GM21367 (cell line): ENCODE measurements at regions not wholly inside any gene's neighbourhood (a gene's known extent, or its start where the extent isn't known, plus 50 kb on each side); places are given as distances from the start of the nearest gene placed in this dataset.

ENCODE experiments used
- ATAC-seq: cut with Tn5 transposase; IDR thresholded peaks from one replicate; pipeline ENCODE4 v1.9.1; 2021; ENCODE audit not compliant: unreplicated experiment

DNA sequence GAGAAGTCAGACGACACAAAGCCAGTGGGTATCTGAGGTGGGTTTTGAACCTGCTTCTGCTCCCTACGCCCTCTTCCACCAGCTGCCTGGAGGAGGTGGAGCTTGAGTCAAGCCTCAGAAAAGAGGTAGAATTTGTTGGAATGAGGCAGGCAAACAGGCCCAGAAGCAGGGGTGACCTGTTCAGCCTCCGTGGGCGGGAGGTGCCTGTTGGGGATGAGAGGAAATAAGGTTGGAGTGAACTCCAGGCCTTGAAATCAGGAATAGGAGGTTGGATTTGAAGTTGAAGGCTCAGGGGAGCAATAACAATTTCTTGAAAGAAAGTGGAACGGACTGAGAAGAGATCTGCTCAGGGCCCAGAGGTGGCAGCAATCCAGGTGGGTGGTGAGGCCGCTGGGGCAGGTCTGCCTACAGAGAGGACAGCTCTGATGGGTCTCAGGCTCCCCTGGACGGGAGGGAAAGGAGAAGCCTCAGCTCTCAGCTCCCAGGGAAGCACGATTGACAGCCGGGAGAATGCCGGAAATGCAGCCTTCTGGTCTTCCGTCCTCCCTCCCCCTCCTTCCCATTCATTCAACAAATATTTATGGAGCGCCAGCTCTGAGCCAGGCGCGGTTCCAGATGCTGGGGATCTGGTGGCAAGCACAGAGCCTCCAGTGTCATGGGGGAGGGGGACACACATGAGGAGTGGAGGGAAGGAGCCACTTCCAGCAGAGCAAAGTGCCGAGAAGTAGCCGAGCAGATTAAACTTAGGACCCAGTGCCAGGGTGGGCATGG is 61.9 kb upstream of the CIBAR2 start:
- no peak for ATAC-seq

DNA sequence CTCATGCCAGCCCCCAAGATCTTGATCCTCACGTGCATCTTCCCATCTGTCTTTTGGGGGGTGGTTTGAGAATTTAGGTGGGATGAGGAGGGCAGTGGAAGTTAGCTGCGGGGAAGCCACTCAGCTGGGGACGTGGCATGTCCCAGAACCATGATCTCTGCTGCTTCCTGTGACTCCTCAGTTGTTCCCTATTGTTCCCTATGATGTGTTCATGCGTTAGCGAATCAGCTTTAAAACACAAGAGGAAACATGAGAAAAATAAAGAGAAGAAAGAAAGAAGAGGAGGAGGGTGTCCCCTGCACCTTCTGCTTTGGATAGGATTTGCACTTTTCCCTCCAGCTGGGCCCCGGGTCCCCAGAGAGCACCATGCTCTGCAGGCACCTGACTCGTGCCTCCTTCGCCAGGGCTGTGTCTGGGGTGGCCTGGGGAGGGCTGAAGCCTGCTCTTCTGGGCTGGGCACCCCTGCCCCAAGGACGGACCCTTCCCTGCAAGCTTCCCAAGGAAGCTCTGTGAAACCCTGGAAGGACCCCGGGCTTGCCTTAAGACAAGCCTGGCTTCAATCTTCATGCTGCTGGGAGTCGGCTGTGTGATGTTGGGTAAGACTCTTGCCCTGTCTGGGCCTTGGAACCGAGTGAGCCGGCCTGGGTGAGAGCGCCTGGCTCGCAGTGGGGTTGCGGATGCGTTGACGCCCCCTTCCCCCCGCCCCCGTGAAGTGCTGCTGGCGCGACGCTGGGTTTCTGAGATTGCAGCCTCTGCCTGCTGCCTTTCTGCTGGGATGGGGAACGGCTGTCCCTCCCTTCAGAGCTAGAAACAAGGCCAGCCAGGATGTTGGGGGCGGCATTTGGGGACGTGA is 62.8 kb upstream of the CIBAR2 start:
- no peak for ATAC-seq

DNA sequence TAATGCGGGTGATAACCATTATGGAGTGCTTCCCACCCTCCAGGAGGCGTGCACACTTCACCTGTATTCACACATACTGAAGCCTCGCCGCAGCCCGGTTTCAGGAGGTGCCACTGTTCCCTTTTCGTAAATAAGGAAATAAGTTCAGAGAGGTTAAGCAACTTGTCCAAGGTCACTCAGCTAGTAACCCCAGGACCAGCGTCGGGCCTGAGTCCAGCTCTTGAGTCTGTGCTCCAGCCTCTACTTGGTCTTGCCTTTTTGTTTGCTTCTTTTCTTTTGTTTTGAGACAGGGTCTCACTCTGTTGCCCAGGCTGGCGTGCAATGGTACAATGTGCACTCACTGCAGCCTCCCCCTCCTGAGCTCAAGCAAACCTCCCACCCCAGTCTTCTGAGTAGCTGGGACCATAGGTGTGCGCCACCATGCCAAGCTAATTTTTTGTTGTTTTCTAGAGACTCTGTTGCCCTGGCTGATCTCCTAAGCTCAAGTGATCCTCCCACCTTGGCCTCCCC is 63.5 kb upstream of the CIBAR2 start:
- no peak for ATAC-seq

DNA sequence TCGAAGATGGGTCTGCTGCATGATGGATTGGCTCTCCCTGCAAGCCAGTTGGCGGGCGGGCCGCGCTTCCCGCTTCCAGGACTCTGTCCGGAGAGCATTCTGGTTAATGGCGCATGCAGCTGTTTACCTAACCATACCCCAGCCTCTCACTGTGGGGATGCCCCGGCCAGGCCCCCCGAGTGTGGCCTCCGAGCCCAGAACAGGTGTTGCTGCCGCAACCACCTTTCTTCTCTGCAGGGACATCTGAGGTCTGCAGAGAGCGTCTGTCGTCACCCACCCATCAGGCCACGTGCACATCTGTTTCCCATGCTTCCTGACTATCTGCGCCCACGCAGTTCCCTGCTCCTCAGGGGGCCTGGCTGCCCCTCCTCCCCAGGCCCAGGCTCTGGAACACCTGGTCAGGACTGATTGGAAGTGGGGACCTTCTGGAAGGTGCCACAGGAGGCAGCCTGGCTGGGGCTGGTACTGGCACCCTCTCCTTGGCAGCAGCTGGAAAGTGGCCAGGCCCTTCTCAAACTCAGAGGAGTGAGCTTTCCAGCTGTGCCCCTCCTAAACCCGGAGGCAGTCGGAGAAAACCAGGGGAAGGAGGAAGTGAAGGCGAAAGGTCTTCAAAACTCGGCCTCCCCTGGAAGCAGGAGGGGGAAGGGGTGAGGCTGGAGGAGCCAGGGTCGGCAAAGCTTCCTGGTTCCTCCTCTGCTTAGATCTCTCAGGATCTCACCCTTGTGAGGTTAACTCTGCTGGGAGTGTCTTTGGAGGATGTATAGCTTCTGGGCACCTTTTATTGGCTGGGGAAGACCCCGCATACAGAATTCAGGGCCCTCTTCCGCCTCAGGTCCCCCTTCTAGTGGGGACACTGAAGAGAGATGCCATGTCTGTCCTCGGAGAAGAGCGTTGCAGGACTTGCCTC is 64.5 kb upstream of the CIBAR2 start:
- no peak for ATAC-seq

DNA sequence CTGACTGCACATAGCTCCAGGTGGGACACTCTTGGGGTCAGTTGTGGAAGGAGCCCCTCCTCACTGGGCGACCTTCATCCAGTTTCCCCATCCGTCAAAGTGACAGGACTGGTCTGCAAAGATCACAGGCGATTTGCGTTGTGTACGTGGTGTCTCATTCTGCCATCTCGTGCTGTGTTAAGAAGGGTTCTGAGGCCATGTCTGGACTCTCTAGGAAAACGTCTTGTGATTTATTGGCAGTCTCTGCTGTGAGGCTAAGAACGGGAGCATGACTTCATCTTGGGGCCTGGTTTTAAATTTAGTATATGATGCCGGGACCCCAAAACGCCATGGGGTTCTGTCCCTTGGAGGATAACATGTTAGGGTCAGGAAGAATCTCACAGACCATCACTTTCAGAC is 65.2 kb upstream of the CIBAR2 start:
- ATAC-seq = no peak

DNA sequence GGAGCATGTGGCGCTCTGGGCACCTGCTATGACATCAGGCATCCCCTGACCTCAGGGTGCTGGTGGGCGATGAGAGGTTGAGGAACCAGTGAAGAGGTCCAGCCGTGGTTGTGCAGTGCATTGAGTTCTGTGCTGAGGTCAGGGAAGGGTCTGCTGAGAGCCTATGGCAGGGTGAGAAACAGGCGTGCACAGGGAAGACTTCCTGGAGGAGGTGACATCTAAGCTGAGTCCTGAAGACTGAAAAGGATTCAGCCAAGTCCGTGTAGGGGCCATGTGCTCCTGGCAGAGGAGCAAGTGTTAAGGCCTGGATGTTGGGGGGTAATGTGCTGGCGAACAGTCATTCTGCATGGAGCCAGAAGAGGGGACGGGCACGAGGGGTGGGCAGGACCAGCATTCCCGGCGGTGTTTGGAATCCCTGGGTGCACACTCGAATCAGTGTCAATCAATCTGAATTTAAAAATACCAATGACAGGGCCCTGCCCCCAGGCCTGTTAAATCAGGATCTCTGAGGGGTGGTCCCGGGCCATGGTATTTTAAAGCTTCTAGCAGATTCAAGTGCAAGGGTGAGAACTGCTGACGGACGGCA is 65.8 kb upstream of the CIBAR2 start:
- no peak for ATAC-seq

DNA sequence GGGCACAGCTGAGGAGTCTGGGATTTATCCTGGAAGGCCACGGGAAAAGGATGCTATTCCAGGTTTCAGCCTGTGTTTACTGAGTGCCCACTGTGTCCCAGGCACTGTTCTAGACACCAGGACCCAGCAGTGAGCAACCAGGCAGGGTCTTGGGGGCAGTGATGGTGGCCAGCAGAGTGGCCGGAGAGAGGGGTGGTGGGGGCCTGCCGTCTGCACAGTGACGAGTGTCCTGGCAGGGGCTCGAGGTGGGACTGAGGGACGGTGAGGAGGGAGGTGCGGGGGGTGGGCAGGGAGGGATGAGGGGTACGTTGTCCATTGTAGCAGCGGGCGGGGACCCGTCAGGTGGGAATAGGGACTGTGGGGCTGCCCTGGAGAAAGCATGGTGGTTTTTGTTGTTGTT is 66.3 kb upstream of the CIBAR2 start:
- ATAC-seq = no peak

DNA sequence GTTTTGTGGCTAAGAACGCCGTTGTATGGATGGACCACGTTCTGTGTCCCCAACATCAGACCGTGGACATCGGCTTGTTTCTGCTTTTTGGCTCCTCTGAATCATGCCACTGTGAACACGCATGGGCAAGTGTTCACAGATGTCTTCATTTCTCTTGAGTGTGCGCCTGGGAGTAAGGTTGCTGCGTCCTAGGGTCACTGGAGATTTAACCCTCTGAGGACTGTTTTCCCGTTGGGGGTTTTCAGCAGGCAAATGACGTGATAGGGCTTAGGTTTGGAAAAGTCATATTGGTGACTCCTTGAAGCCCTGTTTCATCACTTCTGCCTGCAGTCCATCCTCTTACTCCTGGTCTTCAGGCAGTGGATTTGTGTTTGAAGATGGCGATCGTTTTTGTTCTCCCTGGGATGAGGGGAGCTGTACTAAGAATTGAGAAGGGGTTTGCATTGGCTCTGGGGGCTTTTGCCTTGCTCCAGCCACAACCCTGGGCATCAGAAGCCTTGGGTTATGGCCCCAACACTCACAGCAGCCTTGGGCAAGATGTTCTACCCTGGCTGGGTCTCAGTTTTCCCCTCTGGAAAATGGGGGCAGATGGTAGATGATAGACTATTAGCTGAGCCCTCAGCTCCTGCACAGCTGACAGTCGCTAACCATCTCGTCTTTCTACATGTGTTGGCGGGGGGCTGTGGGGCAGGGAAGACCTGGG is 67.2 kb upstream of the CIBAR2 start:
- no peak for ATAC-seq

DNA sequence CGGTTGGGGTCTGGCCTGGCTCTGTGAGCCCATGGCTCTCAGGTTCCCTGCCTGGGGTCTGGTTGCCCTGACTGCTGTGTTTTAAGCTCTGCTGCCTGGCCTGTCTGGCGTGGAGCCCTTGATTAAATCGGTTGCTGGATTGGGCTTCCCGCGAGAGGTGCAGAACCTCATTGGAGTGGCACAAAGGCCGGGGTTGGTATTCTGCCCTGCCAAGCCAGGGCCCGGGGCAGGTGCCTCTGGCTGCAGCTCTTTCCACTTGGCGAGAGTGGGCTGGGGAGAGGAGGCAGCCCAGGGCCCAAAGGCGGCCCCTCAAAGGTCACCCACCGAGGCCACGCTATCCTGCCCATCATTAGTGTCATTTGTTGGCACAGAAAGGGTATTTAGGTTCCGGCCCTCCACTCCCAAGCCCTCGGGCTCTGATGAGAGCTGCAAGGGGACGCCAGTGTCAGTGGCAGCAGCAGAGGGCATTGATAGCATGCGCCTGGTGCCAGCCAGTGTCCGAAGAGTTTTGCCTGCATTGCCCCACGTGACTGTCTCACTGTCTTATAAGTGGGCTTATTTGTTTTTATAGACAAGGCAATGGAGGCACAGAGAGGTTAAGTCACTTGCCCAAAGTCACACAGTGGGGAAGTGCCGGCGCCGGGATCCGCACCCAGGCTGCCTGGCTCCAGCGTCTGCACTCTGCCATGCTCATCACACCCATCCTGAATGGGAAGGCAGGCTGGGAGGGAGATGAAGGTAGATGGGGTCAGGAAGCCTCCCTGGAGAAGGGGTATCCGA is 68.0 kb upstream of the CIBAR2 start:
- ATAC-seq = no peak

DNA sequence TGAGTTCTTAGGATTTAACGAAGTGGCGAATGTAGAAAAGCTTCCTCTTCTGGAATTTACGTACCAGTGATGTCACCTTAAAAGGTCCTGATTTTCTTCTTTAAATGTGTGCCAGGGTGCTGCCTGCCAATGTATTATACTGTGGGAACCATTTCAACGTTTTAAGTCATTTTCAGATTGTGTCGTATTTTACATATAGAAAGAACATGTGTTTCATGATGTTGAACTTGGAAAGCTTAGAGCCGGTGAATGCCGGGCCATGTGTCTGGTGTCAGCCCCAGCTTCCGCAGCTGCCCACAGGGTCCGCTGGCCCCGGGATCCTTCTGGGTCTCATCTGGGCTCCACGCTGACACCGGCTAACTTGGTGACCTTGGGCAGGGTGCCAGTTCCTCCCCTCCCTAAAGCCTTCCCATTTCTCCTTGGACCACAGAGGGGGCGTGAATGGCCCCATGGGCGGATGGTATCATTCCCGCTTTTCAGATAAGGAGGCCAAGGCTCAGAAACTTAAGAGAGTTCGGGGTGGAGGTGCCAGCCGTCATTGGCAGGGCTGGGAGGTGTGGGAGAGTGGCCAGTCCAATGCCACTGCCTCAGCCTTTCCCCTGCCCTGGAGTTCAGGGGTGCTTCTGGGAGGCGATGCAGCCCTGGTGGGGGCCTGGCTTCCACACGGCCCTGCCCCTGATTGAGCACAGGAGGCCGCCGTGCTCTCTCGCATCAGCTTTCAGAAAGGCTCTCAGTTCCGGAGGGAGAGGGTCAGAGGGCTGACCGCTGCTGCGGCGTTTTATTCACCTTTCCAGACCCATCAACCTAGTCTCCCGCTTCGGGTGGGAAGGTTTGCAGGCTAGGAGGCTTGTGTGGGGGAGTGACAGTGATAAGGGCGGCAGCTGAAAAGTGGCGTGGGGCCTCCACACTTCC is 68.8 kb upstream of the CIBAR2 start:
- no peak for ATAC-seq

DNA sequence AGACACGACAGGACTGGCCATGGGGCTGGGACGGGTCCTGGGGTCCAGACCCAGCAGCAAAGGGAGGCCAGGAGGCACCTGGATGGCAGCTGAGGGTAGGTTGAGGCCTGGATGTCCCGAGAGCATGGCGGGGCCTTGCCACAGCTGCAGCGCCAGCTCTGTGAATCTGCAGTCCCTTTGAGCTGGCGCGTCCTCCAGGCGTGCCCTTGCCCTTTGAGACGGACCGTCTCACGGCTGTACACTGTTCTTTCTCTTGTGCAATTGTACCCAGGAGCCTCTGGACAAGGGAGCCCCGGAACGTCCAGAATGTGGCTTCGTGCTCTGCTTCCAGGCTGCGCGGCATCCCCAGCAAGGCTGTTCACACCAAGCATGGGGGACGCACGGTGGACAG is 69.5 kb upstream of the CIBAR2 start:
- no peak for ATAC-seq

DNA sequence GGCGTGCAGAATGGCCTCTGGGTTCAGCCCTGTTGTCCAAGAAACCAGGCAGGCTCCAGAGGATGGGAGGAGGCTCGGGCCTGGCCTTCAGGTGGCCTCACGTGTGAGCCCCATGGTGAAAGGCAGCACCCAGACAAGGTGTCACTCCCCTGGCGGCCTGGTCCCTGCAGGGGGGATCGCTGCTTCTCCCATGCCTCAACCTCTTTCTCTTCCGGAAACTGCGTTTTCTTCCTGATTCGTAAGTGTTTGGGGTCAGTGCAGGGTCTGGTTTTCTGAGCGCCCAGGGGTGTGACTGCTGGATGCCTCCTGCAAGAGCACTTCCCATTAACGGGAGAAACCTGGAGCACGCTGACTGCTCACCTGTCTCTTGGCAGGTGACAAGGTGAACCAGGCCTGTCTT is 70.0 kb upstream of the CIBAR2 start:
- no peak for ATAC-seq

DNA sequence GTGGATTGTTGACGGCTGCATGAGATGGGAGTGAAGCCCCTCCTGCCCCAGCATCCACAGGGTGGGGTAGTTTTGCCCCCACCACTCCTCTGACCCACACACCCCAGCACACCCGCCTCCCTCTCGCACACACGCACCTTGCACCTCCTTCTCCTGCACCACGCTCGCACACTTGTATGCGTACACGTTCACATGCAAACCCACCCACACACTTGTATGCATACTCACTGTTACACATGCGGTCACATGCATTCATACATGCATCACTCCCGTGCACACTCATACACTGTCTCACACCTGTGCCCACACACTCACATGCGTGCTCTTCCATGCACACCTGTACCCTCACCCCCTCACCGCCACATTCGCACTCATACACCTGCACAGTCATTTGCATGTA is 70.5 kb upstream of the CIBAR2 start:
- no peak for ATAC-seq

DNA sequence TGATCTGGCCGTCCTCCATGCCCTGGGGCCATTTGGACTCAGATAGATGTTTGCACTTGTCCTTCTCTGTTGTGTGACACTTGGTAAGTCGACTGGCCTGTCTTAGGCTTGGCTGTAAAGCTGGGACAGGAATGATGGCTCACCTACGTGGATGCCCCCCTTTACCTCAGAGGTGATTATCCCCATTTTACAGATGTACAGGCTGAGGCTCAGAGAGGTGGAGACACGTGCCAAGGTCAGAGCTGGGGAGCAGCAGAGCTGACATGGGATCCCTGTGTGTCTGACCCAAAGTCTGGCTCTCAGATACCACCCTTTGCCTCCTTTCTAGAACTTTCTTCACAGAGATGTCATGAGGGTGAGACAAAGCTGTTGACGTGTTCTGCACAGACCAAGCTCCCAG is 71.3 kb upstream of the CIBAR2 start:
- ATAC-seq = no peak

DNA sequence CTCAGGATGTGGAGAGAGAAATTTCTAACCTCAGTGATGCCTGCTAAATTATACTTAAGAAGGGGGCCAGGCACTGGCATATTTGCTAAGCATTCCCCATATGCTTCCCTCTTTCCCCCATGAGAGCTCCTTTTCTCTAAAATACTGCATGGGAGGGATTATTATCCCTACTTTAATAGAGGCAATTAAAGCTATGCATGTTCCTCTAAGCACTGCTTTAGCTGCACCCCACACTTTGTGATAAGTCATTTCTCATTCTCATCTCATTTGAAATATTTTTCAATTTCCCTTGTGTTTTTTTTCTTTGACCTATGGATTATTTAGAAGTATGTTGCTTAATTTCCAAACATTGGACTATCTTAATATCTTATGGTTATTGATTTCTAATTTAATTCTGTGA is 72.1 kb upstream of the CIBAR2 start:
- ATAC-seq = no peak

DNA sequence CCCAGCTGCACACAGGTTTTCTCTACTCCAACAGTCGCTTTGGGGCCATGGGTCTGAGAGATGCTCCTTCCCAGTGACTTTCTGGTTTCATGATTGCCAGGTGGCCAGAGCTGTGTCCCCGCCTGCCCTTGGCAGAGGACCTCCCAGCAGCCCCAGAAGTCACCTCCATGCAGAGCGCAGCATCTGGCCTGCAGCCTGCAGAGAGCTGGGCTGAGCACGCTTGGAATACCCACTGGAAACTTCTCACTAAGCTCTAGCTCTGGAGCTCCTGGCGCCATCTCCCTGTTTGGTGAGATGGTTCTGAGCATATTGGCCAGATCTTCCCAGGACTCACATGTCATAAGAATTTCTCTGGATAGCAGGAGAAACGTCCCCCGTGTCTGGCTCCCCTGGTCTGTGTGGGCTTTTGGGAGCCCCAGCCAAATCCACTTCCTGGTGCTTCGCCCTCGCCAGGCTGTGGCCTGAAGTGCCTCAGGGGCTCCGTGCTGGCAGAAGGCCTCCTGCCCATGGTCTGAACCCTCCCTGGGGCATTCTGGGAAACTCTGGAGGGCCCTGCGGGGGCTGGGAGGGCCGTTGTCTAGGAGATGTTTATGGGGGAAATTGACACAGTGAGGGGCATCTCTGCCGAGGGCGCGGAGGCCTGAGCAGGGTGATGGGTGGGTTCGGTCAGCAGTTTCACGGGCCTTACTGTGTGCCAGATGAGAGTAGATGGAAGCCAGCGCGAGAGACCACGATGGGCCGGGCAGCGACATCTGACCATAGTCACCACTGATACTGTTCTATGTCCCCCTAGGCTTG is 73.2 kb upstream of the CIBAR2 start:
- no peak for ATAC-seq

DNA sequence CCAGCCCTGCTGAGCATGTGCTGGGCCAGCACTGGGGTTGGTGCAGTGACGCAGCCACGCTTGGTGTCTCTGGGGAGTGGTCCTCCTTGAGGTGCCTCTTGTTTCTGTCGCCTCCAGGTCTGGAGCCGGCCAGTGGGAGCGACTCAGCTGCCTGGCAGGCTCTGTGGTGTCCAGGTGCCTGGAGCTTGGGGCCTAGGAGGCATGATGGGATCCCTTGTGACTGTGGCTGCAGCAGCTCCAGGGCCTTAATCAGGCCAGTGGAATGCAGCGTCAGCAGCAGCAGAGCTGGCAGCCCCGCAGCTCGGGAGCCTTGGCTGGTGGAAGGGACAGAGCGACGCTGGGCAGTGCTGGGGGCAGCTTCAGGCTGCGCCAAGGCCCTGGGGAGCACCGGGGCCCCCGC is 74.7 kb upstream of the CIBAR2 start:
- no peak for ATAC-seq

DNA sequence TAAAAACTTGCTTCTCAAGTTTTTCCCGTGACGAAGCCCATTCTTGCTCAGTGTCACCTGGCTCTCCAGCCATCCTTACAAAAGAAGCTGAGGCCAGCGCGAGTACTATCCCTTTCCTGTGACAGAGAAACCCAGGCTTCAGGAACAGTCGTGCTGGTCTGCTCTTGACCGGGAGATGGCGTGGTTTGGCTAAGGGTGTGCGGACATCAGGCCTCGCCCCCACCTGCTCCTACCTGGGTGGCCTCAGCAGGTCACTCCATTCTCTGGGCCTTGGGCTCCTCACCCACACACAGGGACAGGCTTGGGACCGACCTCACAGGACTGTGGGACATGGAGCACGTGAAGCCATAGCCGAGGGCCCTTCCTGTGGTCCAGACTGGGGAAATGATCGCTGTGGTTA is 75.2 kb upstream of the CIBAR2 start:
- ATAC-seq = no peak
